ENCODE measurements at regions not wholly inside any gene's neighbourhood (a gene's known extent, or its start where the extent isn't known, plus 50 kb on each side); places are given as distances from the start of the nearest gene placed in this dataset.

DNA sequence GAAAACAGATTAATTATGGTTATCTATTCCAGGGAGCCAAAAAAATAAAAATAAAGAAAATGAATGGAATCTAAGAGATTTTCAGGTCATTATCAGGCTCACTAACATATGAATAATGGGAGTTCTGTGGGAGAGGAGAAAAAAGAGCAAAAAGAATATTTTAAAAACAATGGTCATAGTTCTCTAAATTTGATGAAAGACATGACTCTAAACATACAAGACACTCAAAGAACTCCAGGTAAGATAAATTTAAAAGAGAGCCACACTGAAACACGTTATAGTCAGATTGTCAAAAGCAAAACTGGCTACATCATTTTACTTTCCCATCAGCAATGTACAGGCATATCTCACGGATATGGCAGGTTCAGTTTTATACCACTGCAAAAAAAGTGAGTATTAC is 520.0 kb downstream of the ANKRD50 start:
- no peaks in the 10 kb centered on the region for H3K36me3 ChIP-seq (replicated peaks; ENCODE audit: insufficient read depth, low read length)
- no peak overlapping the region for H3K4me3 ChIP-seq (ENCODE audit: low read length)
- H3K9ac ChIP-seq (ENCODE audit: low read length), result no peak overlapping the region
- TF ChIP-seq EZH2 (optimal IDR thresholded peaks at IDR 0.05; ENCODE audit: low read depth, low read length) (no peak), EZH2phosphoT487 (IDR thresholded peaks at IDR 0.05; ENCODE audit: low read length) (no peak)
- TF ChIP-seq, protein P1, sequence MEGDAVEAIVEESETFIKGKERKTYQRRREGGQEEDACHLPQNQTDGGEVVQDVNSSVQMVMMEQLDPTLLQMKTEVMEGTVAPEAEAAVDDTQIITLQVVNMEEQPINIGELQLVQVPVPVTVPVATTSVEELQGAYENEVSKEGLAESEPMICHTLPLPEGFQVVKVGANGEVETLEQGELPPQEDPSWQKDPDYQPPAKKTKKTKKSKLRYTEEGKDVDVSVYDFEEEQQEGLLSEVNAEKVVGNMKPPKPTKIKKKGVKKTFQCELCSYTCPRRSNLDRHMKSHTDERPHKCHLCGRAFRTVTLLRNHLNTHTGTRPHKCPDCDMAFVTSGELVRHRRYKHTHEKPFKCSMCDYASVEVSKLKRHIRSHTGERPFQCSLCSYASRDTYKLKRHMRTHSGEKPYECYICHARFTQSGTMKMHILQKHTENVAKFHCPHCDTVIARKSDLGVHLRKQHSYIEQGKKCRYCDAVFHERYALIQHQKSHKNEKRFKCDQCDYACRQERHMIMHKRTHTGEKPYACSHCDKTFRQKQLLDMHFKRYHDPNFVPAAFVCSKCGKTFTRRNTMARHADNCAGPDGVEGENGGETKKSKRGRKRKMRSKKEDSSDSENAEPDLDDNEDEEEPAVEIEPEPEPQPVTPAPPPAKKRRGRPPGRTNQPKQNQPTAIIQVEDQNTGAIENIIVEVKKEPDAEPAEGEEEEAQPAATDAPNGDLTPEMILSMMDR (IDR thresholded peaks at IDR 0.05; ENCODE audit: low read length), result no peak
- no peaks in the 10 kb centered on the region for H4K20me1 ChIP-seq (ENCODE audit: insufficient read depth, low read length)
- H2AFZ ChIP-seq (ENCODE audit: low read length), result no peak overlapping the region
- 0 out of 2 replicates have a peak, but pooled peaks cover 4% of the 10 kb centered on the region for H3K27me3 ChIP-seq (replicated peaks; ENCODE audit: insufficient read depth, low read length)
- no peak overlapping the region for H3K27ac ChIP-seq (ENCODE audit: low read length)
- no peaks in the 10 kb centered on the region for H3F3A ChIP-seq (ENCODE audit: insufficient read depth, low read length)
- DNase-seq, result no peak
- H3K79me2 ChIP-seq (ENCODE audit: low read length), result no peaks in the 10 kb centered on the region
- no peaks in the 10 kb centered on the region for H3K4me1 ChIP-seq (ENCODE audit: low read length)
- H3K9me2 ChIP-seq (replicated peaks; ENCODE audit: insufficient read depth, low read length), result no peaks in the 10 kb centered on the region; the same call in 1 of the 2 replicates
- no peaks in the 10 kb centered on the region for H3K9me3 ChIP-seq (replicated peaks; ENCODE audit: insufficient read depth, low read length)
- H3K4me2 ChIP-seq (ENCODE audit: low read depth, low read length), result no peak overlapping the region

DNA sequence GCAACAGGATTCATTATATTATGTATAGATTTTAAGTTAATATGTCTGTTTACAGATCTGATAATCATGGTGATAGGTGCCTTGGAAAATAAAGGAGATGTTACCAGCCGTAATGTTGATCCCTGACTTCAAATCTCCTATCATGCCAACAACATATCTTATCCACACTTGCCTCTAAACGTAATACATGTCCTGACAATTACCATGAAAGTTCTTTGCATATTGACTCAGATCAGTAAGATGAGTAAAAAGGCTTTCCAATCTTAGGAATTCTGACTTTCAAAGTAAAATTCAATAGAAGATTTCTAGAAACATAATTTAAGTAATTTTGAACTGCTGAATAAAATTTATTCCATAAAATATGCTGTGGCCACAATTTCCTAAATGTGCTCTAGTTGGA is 513.3 kb downstream of the ANKRD50 start:
- TF ChIP-seq EZH2 (optimal IDR thresholded peaks at IDR 0.05; ENCODE audit: low read depth, low read length) (no peak), EZH2phosphoT487 (IDR thresholded peaks at IDR 0.05; ENCODE audit: low read length) (no peak)
- TF ChIP-seq, protein P1 (IDR thresholded peaks at IDR 0.05; ENCODE audit: low read length), result no peak

DNA sequence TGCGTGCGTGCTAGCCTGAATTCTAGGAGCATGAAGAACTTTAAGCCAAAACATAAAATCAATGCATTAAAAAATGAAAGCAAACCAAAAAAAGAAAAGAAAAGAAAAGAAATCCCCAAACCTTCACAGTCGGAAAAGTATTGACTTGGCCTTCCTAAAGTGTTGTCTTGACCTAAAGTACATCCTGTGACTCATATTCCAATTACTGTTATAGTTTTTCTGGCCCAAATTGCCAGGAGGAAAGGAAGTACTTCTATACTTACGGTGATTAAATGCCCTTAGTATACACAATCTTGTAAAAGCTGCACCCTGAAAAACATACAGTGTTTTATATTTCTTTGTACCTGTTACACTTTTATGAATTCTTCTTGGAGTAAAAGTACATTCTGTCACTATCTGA is 512.8 kb downstream of the ANKRD50 start:
- Histone ChIP-seq H3K79me2 (ENCODE audit: low read length) (no peaks in the 10 kb centered on the region), H2AFZ (ENCODE audit: low read length) (no peak overlapping the region), H3K9ac (ENCODE audit: low read length) (no peak overlapping the region), H3K27me3 (replicated peaks; ENCODE audit: insufficient read depth, low read length) (no peaks in the 10 kb centered on the region), H4K20me1 (ENCODE audit: insufficient read depth, low read length) (no peaks in the 10 kb centered on the region), H3K4me2 (ENCODE audit: low read depth, low read length) (no peak overlapping the region), H3F3A (ENCODE audit: insufficient read depth, low read length) (no peaks in the 10 kb centered on the region), H3K9me3 (replicated peaks; ENCODE audit: insufficient read depth, low read length) (no peaks in the 10 kb centered on the region), H3K9me2 (replicated peaks; ENCODE audit: insufficient read depth, low read length) (no peaks in the 10 kb centered on the region), H3K4me1 (ENCODE audit: low read length) (no peaks in the 10 kb centered on the region), H3K4me3 (ENCODE audit: low read length) (no peak overlapping the region), H3K36me3 (replicated peaks; ENCODE audit: insufficient read depth, low read length) (no peaks in the 10 kb centered on the region), H3K27ac (ENCODE audit: low read length) (no peak overlapping the region)
- DNase-seq, result no peak
- TF ChIP-seq EZH2 (optimal IDR thresholded peaks at IDR 0.05; ENCODE audit: low read depth, low read length), result no peak
- TF ChIP-seq, protein P1 (IDR thresholded peaks at IDR 0.05; ENCODE audit: low read length), result no peak
- no peak for TF ChIP-seq EZH2phosphoT487 (IDR thresholded peaks at IDR 0.05; ENCODE audit: low read length)

More for the DNA sequence above, 513.3 kb downstream of the ANKRD50 start:
- no peaks in the 10 kb centered on the region for H3K36me3 ChIP-seq (replicated peaks; ENCODE audit: insufficient read depth, low read length)
- no peaks in the 10 kb centered on the region for H3K79me2 ChIP-seq (ENCODE audit: low read length)
- no peak overlapping the region for H3K4me2 ChIP-seq (ENCODE audit: low read depth, low read length)
- no peaks in the 10 kb centered on the region for H3K9me2 ChIP-seq (replicated peaks; ENCODE audit: insufficient read depth, low read length)
- H3K9ac ChIP-seq (ENCODE audit: low read length), result no peak overlapping the region
- no peaks in the 10 kb centered on the region for H3K4me1 ChIP-seq (ENCODE audit: low read length)
- no peak overlapping the region for H3K27ac ChIP-seq (ENCODE audit: low read length)
- DNase-seq, result no peak
- H4K20me1 ChIP-seq (ENCODE audit: insufficient read depth, low read length), result no peaks in the 10 kb centered on the region
- no peak overlapping the region for H2AFZ ChIP-seq (ENCODE audit: low read length)
- no peak overlapping the region for H3K4me3 ChIP-seq (ENCODE audit: low read length)
- no peaks in the 10 kb centered on the region for H3K27me3 ChIP-seq (replicated peaks; ENCODE audit: insufficient read depth, low read length)
- no peaks in the 10 kb centered on the region for H3K9me3 ChIP-seq (replicated peaks; ENCODE audit: insufficient read depth, low read length)
- no peaks in the 10 kb centered on the region for H3F3A ChIP-seq (ENCODE audit: insufficient read depth, low read length)

Data from MM.1S (cell line).